HepG2 (cell line): ENCODE measurements at regions not wholly inside any gene's neighbourhood (a gene's known extent, or its start where the extent isn't known, plus 50 kb on each side); places are given as distances from the start of the nearest gene placed in this dataset.

Experiments used
- ATAC-seq: fragments of 200-7000 bp; cut with Tn5 transposase; 3 replicates; pipeline ENCODE4 v1.9.1; 2020; ENCODE audit warnings: mild to moderate bottlenecking, moderate library complexity
- BruUV-seq: library from RNA; stranded (reverse); fragments of 400-500 nt; replicated peaks from 2 replicates; lab custom pipeline; 2021; lab: Mats Ljungman, UMichigan
- CTCF ChIA-PET: fragments of 300-600 bp; formaldehyde crosslinking; extraction: SDS; loops from one replicate; lab custom pipeline; 2021; ENCODE audit warnings: low total read pairs, inconsistent platforms, low intra/inter-chr PET ratio; lab: Yijun Ruan, JAX
- POLR2A ChIA-PET: fragments of 350-600 bp; sonication (Branson Sonifier 250); formaldehyde crosslinking; loops from one replicate; lab custom pipeline; 2020; ENCODE audit warnings: antibody characterized with exemption, inconsistent platforms; lab: Yijun Ruan, JAX
- DNase-seq: peaks from one replicate; pipeline ENCODE4 v3.0.0-alpha.2; 2015; ENCODE audit warnings: low spot score
- FAIRE-seq: peaks from 3 replicates; lab custom pipeline; 2011; peaks lifted over from hg19 to GRCh38; lab: Jason Lieb, UNC
- H2AFZ ChIP-seq: one replicate; pipeline ENCODE4 v1.6.1; 2011; ENCODE audit warnings: low read length, inconsistent platforms
- H3K27ac ChIP-seq: fragments of 300-600 bp; 3 replicates; pipeline ENCODE4 v1.8.0; 2011; ENCODE audit warnings: mixed run types, mild to moderate bottlenecking, mixed read lengths, low read length, inconsistent platforms; ENCODE audit not compliant: insufficient read depth; ENCODE audit errors: extremely low read length
- H3K27me3 ChIP-seq, 2 experiments: fragments of 200-600 bp in 1 of 2; 2 replicates in 1 of 2; 3 replicates in 1 of 2; pipeline versions ENCODE4 v1.6.0 to v1.8.0; 2011; ENCODE audit warnings: low read length in 2 of 2, mild to moderate bottlenecking in 2 of 2, moderate library complexity in 2 of 2, inconsistent platforms in 1 of 2; ENCODE audit not compliant: insufficient read depth in 2 of 2, control insufficient read depth in 1 of 2
- H3K36me3 ChIP-seq, 2 experiments: fragments of 200-600 bp in 1 of 2; replicated peaks in 1 of 2; 2 replicates in 1 of 2; 3 replicates in 1 of 2; pipeline versions ENCODE4 v1.5.1 to v1.8.0; 2011; ENCODE audit warnings: low read length in 2 of 2, inconsistent platforms in 1 of 2; ENCODE audit not compliant: insufficient read depth in 2 of 2, control insufficient read depth in 1 of 2
- H3K4me1 ChIP-seq: 2 replicates; pipeline ENCODE4 v1.5.1; 2012; ENCODE audit warnings: low read length, inconsistent platforms; ENCODE audit not compliant: insufficient read depth
- H3K4me2 ChIP-seq: 2 replicates; pipeline ENCODE4 v1.6.0; 2011; ENCODE audit warnings: low read depth, low read length, inconsistent platforms
- H3K4me3 ChIP-seq, 3 experiments: fragments of 200-600 bp in 1 of 3; sonication (generic), shearing (Covaris generic) in 1 of 3; replicated peaks in 1 of 3; 2 replicates each; pipeline ENCODE4 v1.5.1; 2011 to 2016; ENCODE audit warnings: low read length in 3 of 3, inconsistent platforms in 2 of 3, low read depth in 2 of 3, mild to moderate bottlenecking in 2 of 3, control low read depth in 1 of 3, mixed read lengths in 1 of 3; ENCODE audit not compliant: insufficient read depth in 1 of 3
- H3K79me2 ChIP-seq: one replicate; pipeline ENCODE4 v1.6.1; 2011; ENCODE audit warnings: low read length, inconsistent platforms; ENCODE audit not compliant: insufficient read depth
- H3K9ac ChIP-seq: 2 replicates; pipeline ENCODE4 v1.6.0; 2011; ENCODE audit warnings: mild to moderate bottlenecking, low read depth, low read length, inconsistent platforms; ENCODE audit not compliant: insufficient read depth
- H3K9me3 ChIP-seq: 2 replicates; pipeline ENCODE4 v1.5.1; 2012; ENCODE audit warnings: mild to moderate bottlenecking, low read length
- H4K20me1 ChIP-seq: 2 replicates; pipeline ENCODE4 v1.6.0; 2011; ENCODE audit warnings: inconsistent platforms, mild to moderate bottlenecking, low read length, moderate library complexity; ENCODE audit not compliant: insufficient read depth
- BRD4 ChIP-seq: sonication (generic); formaldehyde crosslinking; IDR thresholded peaks from 2 replicates; pipeline ENCODE4 v1.4.0; 2020; ENCODE audit warnings: missing genetic modification reagents
- DNMT3B ChIP-seq: conservative IDR thresholded peaks from 2 replicates; pipeline ENCODE4 v1.6.1; 2016; ENCODE audit warnings: missing biosample characterization, control low read depth
- DR1 ChIP-seq: sonication (generic); formaldehyde crosslinking; IDR thresholded peaks from 2 replicates; pipeline ENCODE4 v1.8.0; 2021; ENCODE audit warnings: mild to moderate bottlenecking, missing genetic modification reagents, inconsistent platforms
- ERF ChIP-seq: IDR thresholded peaks from 2 replicates; pipeline ENCODE4 v1.6.1; 2018; ENCODE audit warnings: missing biosample characterization, missing genetic modification reagents
- HES4 ChIP-seq: sonication (generic); formaldehyde crosslinking; IDR thresholded peaks from 2 replicates; pipeline ENCODE4 v1.9.0; 2021; ENCODE audit warnings: mild to moderate bottlenecking, missing genetic modification reagents, borderline replicate concordance
- MED1 ChIP-seq: sonication (generic); formaldehyde crosslinking; IDR thresholded peaks from 2 replicates; pipeline ENCODE4 v1.4.0; 2020; ENCODE audit warnings: missing genetic modification reagents
- SIN3A ChIP-seq: IDR thresholded peaks from 2 replicates; pipeline ENCODE4 v1.6.1; 2011; ENCODE audit warnings: low read depth, mild to moderate bottlenecking, control low read depth, low read length, borderline replicate concordance
- TCF12 ChIP-seq, 2 experiments: fragments of 450-650 bp in 1 of 2; sonication (generic) in 1 of 2; formaldehyde crosslinking in 1 of 2; IDR thresholded peaks; 2 replicates each; pipeline versions ENCODE4 v1.6.1 to v1.8.0; 2017 to 2022; ENCODE audit warnings: antibody characterized with exemption in 1 of 2, mild to moderate bottlenecking in 1 of 2, missing genetic modification reagents in 1 of 2, moderate library complexity in 1 of 2
- ZMYM3 ChIP-seq: sonication (generic); formaldehyde crosslinking; IDR thresholded peaks from 2 replicates; pipeline ENCODE4 v1.5.1; 2020; ENCODE audit warnings: mild to moderate bottlenecking, missing genetic modification reagents
- ZNF430 ChIP-seq: sonication (generic); formaldehyde crosslinking; IDR thresholded peaks from 2 replicates; pipeline ENCODE4 v1.9.0; 2021; ENCODE audit warnings: mild to moderate bottlenecking, missing genetic modification reagents
- ZNF572 ChIP-seq: sonication (generic); formaldehyde crosslinking; IDR thresholded peaks from 2 replicates; pipeline ENCODE4 v1.5.1; 2020; ENCODE audit warnings: mild to moderate bottlenecking, missing genetic modification reagents
- ZNF614 ChIP-seq: IDR thresholded peaks from 2 replicates; pipeline ENCODE4 v1.6.1; 2018; ENCODE audit warnings: missing biosample characterization, missing genetic modification reagents, inconsistent platforms, borderline replicate concordance
- WGBS: methylation state at CpG from one replicate; pipeline ENCODE4 v1.1.6; 2017; ENCODE audit warnings: low lambda C conversion rate; 5-methylcytosine and 5-hydroxymethylcytosine counted together
- in situ Hi-C: cut with HindIII; loops from 2 replicates; pipeline ENCODE4 v1.10.0; 2017; ENCODE audit warnings: low pct_unique_long_range_greater_than_20kb; ENCODE audit not compliant: extremely low pct_ligation_motif_present
- intact Hi-C: fragments of 100-400 bp; cut with micrococcal nuclease; formaldehyde crosslinking; loops from one replicate; pipeline ENCODE4 v1.10.0; 2022; ENCODE audit not compliant: unreplicated experiment
- TF ChIP-seq, protein P1 (sequence below): sonication (generic); formaldehyde crosslinking; IDR thresholded peaks from 2 replicates; pipeline ENCODE4 v1.8.0; 2022; ENCODE audit warnings: missing genetic modification reagents, mild to moderate bottlenecking, moderate library complexity, borderline replicate concordance
- TF ChIP-seq, protein P2 (sequence below): IDR thresholded peaks from 2 replicates; pipeline ENCODE4 v1.4.0; 2020; ENCODE audit warnings: mild to moderate bottlenecking, missing genetic modification reagents

DNA sequence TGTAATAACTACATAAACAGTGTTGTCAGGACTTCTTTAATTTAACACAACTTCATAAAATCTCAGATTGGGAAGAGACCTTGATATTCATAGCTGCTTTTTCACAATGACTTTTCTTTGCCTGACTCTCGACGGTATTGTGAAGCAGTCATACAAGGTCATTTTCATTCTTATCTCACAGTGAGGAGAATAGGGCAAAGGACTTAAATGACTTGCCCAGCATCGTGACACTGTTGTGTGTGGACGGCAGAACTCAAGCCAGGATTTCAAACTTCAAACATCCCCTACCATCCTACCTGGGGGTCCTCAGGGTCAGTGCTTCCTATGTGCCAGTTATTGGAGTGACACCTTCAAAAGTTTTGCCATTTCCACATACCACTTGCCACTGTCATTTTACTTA, 138.5 kb upstream of the GDF10 start:
- no TSS peak for BruUV-seq
- Histone ChIP-seq H2AFZ (no peak overlapping the region), H3K4me1 (no peaks in the 10 kb centered on the region), H3K79me2 (no peaks in the 10 kb centered on the region), H3K9ac (no peak overlapping the region), H3K9me3 (no peaks in the 10 kb centered on the region), H3K36me3 (no peaks in the 10 kb centered on the region), H4K20me1 (no peaks in the 10 kb centered on the region), H3K4me2 (no peak overlapping the region), H3K4me3 (no peak overlapping the region), H3K27me3 (peaks cover 0 to 10% of the 10 kb centered on the region in 2 experiments; a peak in 2 of 5 replicates), H3K27ac (no peak overlapping the region)
- no peak for ATAC-seq
- TF ChIP-seq SIN3A (no peak), ZNF572 (no peak), DNMT3B (CRISPR knock-in tag) (no peak), BRD4 (no peak), ZNF430 (CRISPR knock-in tag) (no peak), MED1 (CRISPR knock-in tag) (no peak), HES4 (CRISPR knock-in tag) (no peak), TCF12 (IDR thresholded peaks at IDR 0.05) (no peak), TCF12 (CRISPR knock-in tag; IDR thresholded peaks at IDR 0.05) (no peak), ZMYM3 (no peak), ERF (CRISPR knock-in tag) (no peak), DR1 (no peak), ZNF614 (CRISPR knock-in tag) (no peak)
- TF ChIP-seq, protein P1, sequence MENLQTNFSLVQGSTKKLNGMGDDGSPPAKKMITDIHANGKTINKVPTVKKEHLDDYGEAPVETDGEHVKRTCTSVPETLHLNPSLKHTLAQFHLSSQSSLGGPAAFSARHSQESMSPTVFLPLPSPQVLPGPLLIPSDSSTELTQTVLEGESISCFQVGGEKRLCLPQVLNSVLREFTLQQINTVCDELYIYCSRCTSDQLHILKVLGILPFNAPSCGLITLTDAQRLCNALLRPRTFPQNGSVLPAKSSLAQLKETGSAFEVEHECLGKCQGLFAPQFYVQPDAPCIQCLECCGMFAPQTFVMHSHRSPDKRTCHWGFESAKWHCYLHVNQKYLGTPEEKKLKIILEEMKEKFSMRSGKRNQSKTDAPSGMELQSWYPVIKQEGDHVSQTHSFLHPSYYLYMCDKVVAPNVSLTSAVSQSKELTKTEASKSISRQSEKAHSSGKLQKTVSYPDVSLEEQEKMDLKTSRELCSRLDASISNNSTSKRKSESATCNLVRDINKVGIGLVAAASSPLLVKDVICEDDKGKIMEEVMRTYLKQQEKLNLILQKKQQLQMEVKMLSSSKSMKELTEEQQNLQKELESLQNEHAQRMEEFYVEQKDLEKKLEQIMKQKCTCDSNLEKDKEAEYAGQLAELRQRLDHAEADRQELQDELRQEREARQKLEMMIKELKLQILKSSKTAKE (CRISPR knock-in tag): no peak
- TF ChIP-seq, protein P2, sequence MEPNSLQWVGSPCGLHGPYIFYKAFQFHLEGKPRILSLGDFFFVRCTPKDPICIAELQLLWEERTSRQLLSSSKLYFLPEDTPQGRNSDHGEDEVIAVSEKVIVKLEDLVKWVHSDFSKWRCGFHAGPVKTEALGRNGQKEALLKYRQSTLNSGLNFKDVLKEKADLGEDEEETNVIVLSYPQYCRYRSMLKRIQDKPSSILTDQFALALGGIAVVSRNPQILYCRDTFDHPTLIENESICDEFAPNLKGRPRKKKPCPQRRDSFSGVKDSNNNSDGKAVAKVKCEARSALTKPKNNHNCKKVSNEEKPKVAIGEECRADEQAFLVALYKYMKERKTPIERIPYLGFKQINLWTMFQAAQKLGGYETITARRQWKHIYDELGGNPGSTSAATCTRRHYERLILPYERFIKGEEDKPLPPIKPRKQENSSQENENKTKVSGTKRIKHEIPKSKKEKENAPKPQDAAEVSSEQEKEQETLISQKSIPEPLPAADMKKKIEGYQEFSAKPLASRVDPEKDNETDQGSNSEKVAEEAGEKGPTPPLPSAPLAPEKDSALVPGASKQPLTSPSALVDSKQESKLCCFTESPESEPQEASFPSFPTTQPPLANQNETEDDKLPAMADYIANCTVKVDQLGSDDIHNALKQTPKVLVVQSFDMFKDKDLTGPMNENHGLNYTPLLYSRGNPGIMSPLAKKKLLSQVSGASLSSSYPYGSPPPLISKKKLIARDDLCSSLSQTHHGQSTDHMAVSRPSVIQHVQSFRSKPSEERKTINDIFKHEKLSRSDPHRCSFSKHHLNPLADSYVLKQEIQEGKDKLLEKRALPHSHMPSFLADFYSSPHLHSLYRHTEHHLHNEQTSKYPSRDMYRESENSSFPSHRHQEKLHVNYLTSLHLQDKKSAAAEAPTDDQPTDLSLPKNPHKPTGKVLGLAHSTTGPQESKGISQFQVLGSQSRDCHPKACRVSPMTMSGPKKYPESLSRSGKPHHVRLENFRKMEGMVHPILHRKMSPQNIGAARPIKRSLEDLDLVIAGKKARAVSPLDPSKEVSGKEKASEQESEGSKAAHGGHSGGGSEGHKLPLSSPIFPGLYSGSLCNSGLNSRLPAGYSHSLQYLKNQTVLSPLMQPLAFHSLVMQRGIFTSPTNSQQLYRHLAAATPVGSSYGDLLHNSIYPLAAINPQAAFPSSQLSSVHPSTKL (CRISPR knock-in tag): no peak
- in situ Hi-C loops (no loop called here), intact Hi-C loops (no loop called here)
- 2% methylated on average over 3 of the region's 4 CpGs for WGBS
- POLR2A ChIA-PET: no interaction called here
- CTCF ChIA-PET: no interaction called here
- no peak for DNase-seq
- FAIRE-seq: no peak
